IMR-90 (cell line): ENCODE measurements at regions not wholly inside any gene's neighbourhood (a gene's known extent, or its start where the extent isn't known, plus 50 kb on each side); places are given as distances from the start of the nearest gene placed in this dataset.

Experiments used
- ATAC-seq: fragments of 200-7000 bp; cut with Tn5 transposase; 2 replicates; pipeline ENCODE4 v1.9.1; 2020; ENCODE audit warnings: low read depth, mild to moderate bottlenecking, moderate library complexity
- BruUV-seq: library from RNA; stranded (reverse); fragments of 400-500 nt; replicated peaks from 2 replicates; lab custom pipeline; 2021; lab: Mats Ljungman, UMichigan
- CTCF ChIA-PET: fragments of 300-600 bp; formaldehyde crosslinking; extraction: SDS; loops from one replicate; lab custom pipeline; 2021; ENCODE audit warnings: antibody characterized with exemption; lab: Yijun Ruan, JAX
- POLR2A ChIA-PET: fragments of 300-600 bp; sonication (Branson Sonifier 250); formaldehyde crosslinking; loops from one replicate; lab custom pipeline; 2022; ENCODE audit warnings: antibody characterized with exemption; ENCODE audit not compliant: unreplicated experiment; lab: Charles Lee
- DNase-seq: peaks from one replicate; pipeline ENCODE4 v3.0.0; 2013
- H2AFZ ChIP-seq: replicated peaks from 2 replicates; pipeline ENCODE3; 2013; ENCODE audit warnings: low read length, mild to moderate bottlenecking; ENCODE audit not compliant: poor library complexity
- H2AK5ac ChIP-seq: 2 replicates; pipeline ENCODE4 v1.6.1; 2013; ENCODE audit warnings: low read depth, low read length, inconsistent platforms
- H2AK9ac ChIP-seq: replicated peaks from 2 replicates; pipeline ENCODE3; 2013; ENCODE audit warnings: mild to moderate bottlenecking, low read depth, low read length, moderate library complexity; ENCODE audit not compliant: poor library complexity
- H2BK120ac ChIP-seq: 2 replicates; pipeline ENCODE4 v1.6.1; 2013; ENCODE audit warnings: low read depth, low read length, inconsistent platforms
- H2BK15ac ChIP-seq: 3 replicates; pipeline ENCODE4 v1.6.1; 2013; ENCODE audit warnings: low read depth, low read length, inconsistent platforms
- H2BK20ac ChIP-seq: 2 replicates; pipeline ENCODE4 v1.6.1; 2013; ENCODE audit warnings: low read depth, mild to moderate bottlenecking, inconsistent platforms, low read length, moderate library complexity
- H2BK5ac ChIP-seq: 2 replicates; pipeline ENCODE4 v1.6.1; 2013; ENCODE audit warnings: mild to moderate bottlenecking, low read depth, low read length, inconsistent platforms; ENCODE audit not compliant: poor library complexity, severe bottlenecking
- H3K14ac ChIP-seq: replicated peaks from 2 replicates; pipeline ENCODE4 v1.6.1; 2013; ENCODE audit warnings: low read depth, low read length, inconsistent platforms
- H3K18ac ChIP-seq: 2 replicates; pipeline ENCODE4 v1.6.1; 2013; ENCODE audit warnings: low read depth, low read length, control low read depth
- H3K23ac ChIP-seq: 2 replicates; pipeline ENCODE4 v1.6.1; 2013; ENCODE audit warnings: low read depth, low read length, inconsistent platforms
- H3K27ac ChIP-seq: 2 replicates; pipeline ENCODE4 v1.5.1; 2013; ENCODE audit warnings: mild to moderate bottlenecking, control low read depth, low read length; ENCODE audit not compliant: insufficient read depth
- H3K27me3 ChIP-seq: 2 replicates; pipeline ENCODE4 v1.6.1; 2013; ENCODE audit warnings: low read length; ENCODE audit not compliant: control insufficient read depth, insufficient read depth
- H3K36me3 ChIP-seq: 2 replicates; pipeline ENCODE4 v1.6.1; 2013; ENCODE audit warnings: low read length, mixed read lengths; ENCODE audit not compliant: control insufficient read depth, insufficient read depth
- H3K4ac ChIP-seq: 2 replicates; pipeline ENCODE4 v1.6.1; 2013; ENCODE audit warnings: low read depth, low read length, inconsistent platforms
- H3K4me1 ChIP-seq: 2 replicates; pipeline ENCODE4 v1.6.1; 2013; ENCODE audit warnings: low read length, mixed read lengths; ENCODE audit not compliant: control insufficient read depth, insufficient read depth
- H3K4me2 ChIP-seq: 2 replicates; pipeline ENCODE4 v1.6.1; 2013; ENCODE audit warnings: low read depth, mild to moderate bottlenecking, control low read depth, low read length, moderate library complexity
- H3K4me3 ChIP-seq: 2 replicates; pipeline ENCODE4 v1.5.1; 2013; ENCODE audit warnings: low read depth, mild to moderate bottlenecking, control low read depth, low read length, moderate library complexity; ENCODE audit not compliant: insufficient read depth
- H3K56ac ChIP-seq: 2 replicates; pipeline ENCODE4 v1.6.1; 2013; ENCODE audit warnings: low read length, inconsistent platforms; ENCODE audit not compliant: insufficient read depth; ENCODE audit errors: extremely low read depth
- H3K79me1 ChIP-seq, 2 experiments: 2 replicates each; pipeline ENCODE4 v1.6.1; 2013; ENCODE audit warnings: low read length in 2 of 2, inconsistent platforms in 1 of 2, low read depth in 1 of 2
- H3K9ac ChIP-seq: 2 replicates; pipeline ENCODE4 v1.6.1; 2013; ENCODE audit warnings: low read depth, low read length, control low read depth
- H3K9me1 ChIP-seq: 2 replicates; pipeline ENCODE4 v1.6.1; 2013; ENCODE audit warnings: low read length, inconsistent platforms; ENCODE audit not compliant: insufficient read depth
- H3K9me3 ChIP-seq: 2 replicates; pipeline ENCODE4 v1.6.1; 2013; ENCODE audit warnings: low read length; ENCODE audit not compliant: control insufficient read depth, insufficient read depth
- H4K20me1 ChIP-seq: 2 replicates; pipeline ENCODE4 v1.6.1; 2013; ENCODE audit warnings: low read length, inconsistent platforms; ENCODE audit not compliant: insufficient read depth
- H4K5ac ChIP-seq: 2 replicates; pipeline ENCODE4 v1.6.1; 2013; ENCODE audit warnings: mild to moderate bottlenecking, low read depth, low read length, control low read depth
- H4K8ac ChIP-seq, 2 experiments: 2 replicates each; pipeline ENCODE4 v1.6.1; 2013; ENCODE audit warnings: low read depth in 2 of 2, low read length in 2 of 2, control low read depth in 1 of 2, inconsistent platforms in 1 of 2
- H4K91ac ChIP-seq: 2 replicates; pipeline ENCODE4 v1.6.1; 2013; ENCODE audit warnings: low read depth, low read length, inconsistent platforms; ENCODE audit not compliant: insufficient read depth
- ELK1 ChIP-seq: fragments of 150-350 bp; IDR thresholded peaks from 2 replicates; pipeline ENCODE4 v1.6.1; 2016; ENCODE audit warnings: low read depth, mild to moderate bottlenecking, low read length, moderate library complexity, borderline replicate concordance
- MAZ ChIP-seq: IDR thresholded peaks from 2 replicates; pipeline ENCODE4 v1.6.1; 2012; ENCODE audit warnings: low read depth, mild to moderate bottlenecking, low read length, improper control_type of control experiment, moderate library complexity, borderline replicate concordance
- WGBS, 2 experiments: methylation state at CpG; one replicate each; pipeline versions ENCODE4 v1.1.5 to v1.1.7; 2013; ENCODE audit warnings: missing lambda C conversion rate in 2 of 2; ENCODE audit not compliant: insufficient read length in 1 of 2; ENCODE audit errors: extremely low coverage in 2 of 2; 5-methylcytosine and 5-hydroxymethylcytosine counted together
- dilution Hi-C: fragments of 300-500 bp; cut with HindIII; formaldehyde crosslinking; loops from one replicate; pipeline ENCODE4 v1.14.3; 2018; ENCODE audit warnings: low sequenced_read_pairs; ENCODE audit not compliant: unreplicated experiment
- in situ Hi-C: fragments of 300-500 bp; cut with MboI; formaldehyde crosslinking; loops from 3 replicates; pipeline ENCODE4 v1.14.3; 2019; ENCODE audit warnings: low sequenced_read_pairs, inconsistent platforms, mixed read lengths
- intact Hi-C: fragments of 100-400 bp; cut with micrococcal nuclease; formaldehyde crosslinking; loops from 2 replicates; pipeline ENCODE4 v1.10.0; 2022
- TF ChIP-seq, protein P1 (sequence below): fragments of 150-350 bp; IDR thresholded peaks from 2 replicates; pipeline ENCODE4 v1.6.1; 2017; ENCODE audit warnings: mild to moderate bottlenecking, antibody characterized with exemption, low read length, low read depth

DNA sequence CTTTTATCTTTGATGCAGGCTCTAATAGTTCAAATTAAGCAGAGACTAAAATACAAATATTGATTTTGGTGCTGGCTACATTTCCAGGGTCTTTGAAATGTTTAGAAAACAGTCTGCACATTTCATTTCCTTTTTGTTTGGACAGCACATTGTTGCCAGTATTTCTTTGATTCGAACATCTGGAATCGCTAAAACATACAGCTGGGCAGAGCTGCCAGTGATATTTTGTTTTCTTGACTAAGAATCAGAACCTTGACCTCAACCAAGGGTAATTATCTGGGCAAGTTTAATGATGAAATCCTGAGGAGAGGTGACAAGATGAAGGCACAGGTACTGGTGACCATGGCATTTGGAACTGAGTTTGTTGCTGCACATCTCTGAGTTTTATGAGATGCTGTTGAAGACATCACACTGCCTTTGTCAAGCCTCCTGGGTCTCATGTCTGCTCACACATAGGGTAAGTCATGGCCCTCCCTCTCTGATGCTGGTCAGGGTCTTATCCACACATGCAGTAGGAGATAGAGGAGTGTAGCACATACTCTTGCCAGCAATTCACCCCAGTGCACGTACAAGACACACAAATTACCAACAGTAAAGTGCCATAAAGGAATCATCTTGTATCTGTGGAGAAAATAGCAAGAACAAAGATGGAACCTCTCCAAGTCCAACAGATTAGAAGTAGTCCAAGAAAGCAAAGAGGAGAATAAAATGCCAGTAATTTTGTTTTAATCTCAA, 391.9 kb downstream of the RND3 start:
- Histone ChIP-seq H2BK5ac (no peak overlapping the region), H3K4me1 (peaks cover 4% of the 10 kb centered on the region; the same call in 1 of the 2 replicates), H2BK120ac (peak overlapping the region; percentile 30), H3K18ac (peak overlapping the region; percentile 57), H3K4me2 (no peak overlapping the region), H2AK5ac (peak overlapping the region; percentile 77), H3K27ac (peak overlapping the region; percentile 45; the same call in 1 of the 2 replicates), H2BK20ac (peak overlapping the region; percentile 4; the same call in 1 of the 2 replicates), H3K4me3 (no peak overlapping the region), H4K20me1 (no peaks in the 10 kb centered on the region), H2BK15ac (peak overlapping the region; percentile 65; the same call in 1 of the 3 replicates), H3K36me3 (no peaks in the 10 kb centered on the region), H3K9me3 (no peaks in the 10 kb centered on the region), H2AFZ (peak overlapping the region; percentile 37), H4K8ac (no peak overlapping the region; a peak in 1 of 4 replicates), H3K14ac (peak overlapping the region; percentile 42), H4K5ac (peak overlapping the region; percentile 30; the same call in 1 of the 2 replicates), H3K27me3 (no peaks in the 10 kb centered on the region), H3K4ac (peak overlapping the region; percentile 81; the same call in 1 of the 2 replicates), H2AK9ac (no peak overlapping the region), H4K91ac (peak overlapping the region; percentile 11; the same call in 1 of the 2 replicates), H3K79me1 (no peaks in the 10 kb centered on the region), H3K56ac (no peak overlapping the region), H3K9me1 (0 out of 2 replicates have a peak, but pooled peaks cover 7% of the 10 kb centered on the region), H3K23ac (peak overlapping the region; percentile 48; the same call in 1 of the 2 replicates), H3K9ac (no peak overlapping the region)
- no CpG with 5 or more reads among the region's 3 CpGs for WGBS, 2 experiments
- no TSS peak for BruUV-seq
- dilution Hi-C loops (no loop called here), intact Hi-C loops (loop anchor here (10.0 kb wide), 1 partner anchor 501 kb away; no protein-coding TSS in a partner anchor), in situ Hi-C loops (no loop called here)
- DNase-seq: no peak
- ChIA-PET POLR2A (no interaction called here), CTCF (no interaction called here)
- ATAC-seq: no peak
- no peak for TF ChIP-seq ELK1
- TF ChIP-seq MAZ: no peak
- TF ChIP-seq, protein P1, sequence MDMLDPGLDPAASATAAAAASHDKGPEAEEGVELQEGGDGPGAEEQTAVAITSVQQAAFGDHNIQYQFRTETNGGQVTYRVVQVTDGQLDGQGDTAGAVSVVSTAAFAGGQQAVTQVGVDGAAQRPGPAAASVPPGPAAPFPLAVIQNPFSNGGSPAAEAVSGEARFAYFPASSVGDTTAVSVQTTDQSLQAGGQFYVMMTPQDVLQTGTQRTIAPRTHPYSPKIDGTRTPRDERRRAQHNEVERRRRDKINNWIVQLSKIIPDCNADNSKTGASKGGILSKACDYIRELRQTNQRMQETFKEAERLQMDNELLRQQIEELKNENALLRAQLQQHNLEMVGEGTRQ: no peak
